ENCODE measurements at regions not wholly inside any gene's neighbourhood (a gene's known extent, or its start where the extent isn't known, plus 50 kb on each side); places are given as distances from the start of the nearest gene placed in this dataset.

GRCh38 chr3:145359040-145359439 is 801.9 kb downstream of the PLOD2 start:
- TF ChIP-seq CTCF (conservative IDR thresholded peaks at IDR 0.05) = no peak
- Histone ChIP-seq H3K27me3 (ENCODE audit: insufficient read depth, low read length) (no peaks in the 10 kb centered on the region), H3K79me1 (ENCODE audit: insufficient read depth, low read depth, low read length, poor library complexity, severe bottlenecking) (no peaks in the 10 kb centered on the region), H3K79me2 (ENCODE audit: insufficient read depth, low read length) (no peaks in the 10 kb centered on the region), H3K9ac (ENCODE audit: extremely low read depth, insufficient read length, low read length) (no peak overlapping the region), H2BK12ac (ENCODE audit: insufficient read length, low read depth, low read length) (no peak overlapping the region), H4K8ac (replicated peaks; ENCODE audit: insufficient read length, low read depth, low read length) (no peak overlapping the region), H3T11ph (ENCODE audit: low read length) (no peak overlapping the region), H3K4me2 (ENCODE audit: insufficient read depth, insufficient read length, low read length) (no peak overlapping the region), H4K91ac (ENCODE audit: insufficient read length, low read depth, low read length) (no peak overlapping the region), H3K4me1 (ENCODE audit: insufficient read depth, low read length) (no peaks in the 10 kb centered on the region), H2AFZ (ENCODE audit: low read length) (no peak overlapping the region), H3K14ac (ENCODE audit: insufficient read depth, low read length) (no peak overlapping the region), H3K18ac (ENCODE audit: insufficient read length, low read depth, low read length) (no peak overlapping the region), H3K56ac (ENCODE audit: insufficient read length, low read depth, low read length) (no peak overlapping the region), H2BK20ac (ENCODE audit: low read depth, low read length, poor library complexity, severe bottlenecking) (no peak overlapping the region), H4K20me1 (ENCODE audit: control insufficient read depth, insufficient read depth, insufficient read length) (no peaks in the 10 kb centered on the region), H4K5ac (ENCODE audit: insufficient read length, low read depth, low read length) (no peak overlapping the region), H2BK5ac (ENCODE audit: insufficient read length, low read length) (no peak overlapping the region), H3K4ac (ENCODE audit: low read depth, low read length) (no peak overlapping the region), H3K23me2 (ENCODE audit: insufficient read length, low read depth, low read length, poor library complexity, severe bottlenecking) (no peaks in the 10 kb centered on the region), H3K23ac (ENCODE audit: insufficient read length, low read depth, low read length) (no peak overlapping the region), H2AK5ac (ENCODE audit: insufficient read length, low read length) (no peak overlapping the region), H3K9me3 (ENCODE audit: control insufficient read depth, low read depth, low read length) (no peaks in the 10 kb centered on the region), H3K27ac (ENCODE audit: insufficient read length, low read depth, low read length) (no peak overlapping the region), H2BK120ac (ENCODE audit: low read depth, low read length, poor library complexity, severe bottlenecking) (no peak overlapping the region), H2BK15ac (ENCODE audit: low read depth, low read length) (no peak overlapping the region)
- H3K27me3 Mint-ChIP-seq (ENCODE audit: low read depth) = no peaks in the 10 kb centered on the region
- peaks cover 29 to 36% of the 10 kb centered on the region in 2 experiments for H3K9me3 Mint-ChIP-seq
- no peak overlapping the region for H3K4me3 Mint-ChIP-seq
- peaks cover 18 to 38% (median 32%) of the 10 kb centered on the region in 3 experiments for H3K36me3 Mint-ChIP-seq (ENCODE audit: insufficient read depth in 1 of 3, low read depth in 3 of 3)
- peaks cover 0 to 3% of the 10 kb centered on the region in 2 experiments; a peak in 3 of 4 replicates for H3K4me1 Mint-ChIP-seq
- DNase-seq = no peak
- H3K27ac Mint-ChIP-seq = peak overlapping the region in 1 of 3 experiments; percentile 69; a peak in 1 of 7 replicates
- WGBS (ENCODE audit: extremely low coverage, insufficient read length, low lambda C conversion rate) = no CpG with 5 or more reads among the region's 1 CpG

All from H9 (cell line).